Vagina (tissue), 2 donors: ENCODE measurements at regions not wholly inside any gene's neighbourhood (a gene's known extent, or its start where the extent isn't known, plus 50 kb on each side); places are given as distances from the start of the nearest gene placed in this dataset.

Source experiments
- DNase-seq, 2 donors: peaks; one replicate each; pipeline ENCODE4 v3.0.0-alpha.2; 2017; ENCODE audit errors: extremely low spot score in 2 of 2
- H3K27ac ChIP-seq: fragments of 200-600 bp; sonication (generic); one replicate; pipeline ENCODE4 v1.5.1; 2019
- H3K27me3 ChIP-seq: fragments of 200-600 bp; sonication (generic); one replicate; pipeline ENCODE4 v1.5.1; 2019
- H3K36me3 ChIP-seq, 2 donors: fragments of 200-600 bp; sonication (generic); one replicate each; pipeline ENCODE4 v1.5.1; 2017 to 2019
- H3K4me1 ChIP-seq: fragments of 200-600 bp; sonication (generic); one replicate; pipeline ENCODE4 v1.5.1; 2019
- H3K4me3 ChIP-seq, 2 donors: fragments of 200-600 bp; sonication (generic); 1 replicate in 1 of 2; 2 replicates in 1 of 2; pipeline ENCODE4 v1.5.1; 2016 to 2019
- H3K9me3 ChIP-seq: fragments of 200-600 bp; sonication (generic); one replicate; pipeline ENCODE4 v1.5.1; 2019
- POLR2A ChIP-seq, 2 donors: fragments of 450-650 bp; IDR thresholded peaks; one replicate each; pipeline ENCODE4 v1.6.1; 2017; ENCODE audit warnings: antibody characterized with exemption in 2 of 2, mild to moderate bottlenecking in 2 of 2, moderate library complexity in 2 of 2
- POLR2AphosphoS5 ChIP-seq, 2 donors: sonication (generic); formaldehyde crosslinking; IDR thresholded peaks; one replicate each; pipeline ENCODE4 v1.9.0; 2017; ENCODE audit warnings: antibody characterized with exemption in 2 of 2, mild to moderate bottlenecking in 2 of 2, low read depth in 1 of 2; ENCODE audit not compliant: insufficient read depth in 1 of 2
- intact Hi-C: fragments of 100-400 bp; cut with DNase I; formaldehyde crosslinking; loops from one replicate; pipeline ENCODE4 v1.15.1; 2023
- TF ChIP-seq, protein P1 (sequence below), 3 experiments: fragments of 450-650 bp in 2 of 3; fragments of 200-600 bp in 1 of 3; sonication (generic) in 1 of 3; IDR thresholded peaks; one replicate each; pipeline ENCODE4 v1.5.1; 2017 to 2019; ENCODE audit warnings: antibody characterized with exemption in 3 of 3, mild to moderate bottlenecking in 2 of 3, moderate library complexity in 2 of 3

DNA sequence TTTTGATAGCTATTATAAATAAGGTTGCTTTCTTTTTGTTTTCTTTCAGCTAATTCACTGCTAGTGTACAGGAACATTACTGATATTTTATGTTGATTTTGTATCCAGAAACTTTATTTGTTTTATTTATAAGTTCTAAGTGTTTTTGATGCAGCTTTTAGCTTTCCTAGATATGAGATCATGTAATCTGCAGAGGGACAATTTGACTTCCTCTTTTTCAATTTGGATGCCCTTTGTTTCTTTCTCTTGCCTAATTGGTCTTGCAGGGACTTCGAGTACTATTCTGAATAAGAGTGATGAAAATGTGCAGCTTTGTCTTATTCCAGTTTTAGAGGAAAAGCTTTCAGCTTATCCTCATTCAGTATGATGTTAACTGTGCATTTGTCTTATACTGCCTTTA is 643.4 kb upstream of the CDH2 start:
- TF ChIP-seq POLR2AphosphoS5 (IDR thresholded peaks at IDR 0.05; ENCODE audit: insufficient read depth in 1 of 2, low read depth in 1 of 2) (no peak), POLR2A (IDR thresholded peaks at IDR 0.05) (no peak)
- TF ChIP-seq, protein P1, sequence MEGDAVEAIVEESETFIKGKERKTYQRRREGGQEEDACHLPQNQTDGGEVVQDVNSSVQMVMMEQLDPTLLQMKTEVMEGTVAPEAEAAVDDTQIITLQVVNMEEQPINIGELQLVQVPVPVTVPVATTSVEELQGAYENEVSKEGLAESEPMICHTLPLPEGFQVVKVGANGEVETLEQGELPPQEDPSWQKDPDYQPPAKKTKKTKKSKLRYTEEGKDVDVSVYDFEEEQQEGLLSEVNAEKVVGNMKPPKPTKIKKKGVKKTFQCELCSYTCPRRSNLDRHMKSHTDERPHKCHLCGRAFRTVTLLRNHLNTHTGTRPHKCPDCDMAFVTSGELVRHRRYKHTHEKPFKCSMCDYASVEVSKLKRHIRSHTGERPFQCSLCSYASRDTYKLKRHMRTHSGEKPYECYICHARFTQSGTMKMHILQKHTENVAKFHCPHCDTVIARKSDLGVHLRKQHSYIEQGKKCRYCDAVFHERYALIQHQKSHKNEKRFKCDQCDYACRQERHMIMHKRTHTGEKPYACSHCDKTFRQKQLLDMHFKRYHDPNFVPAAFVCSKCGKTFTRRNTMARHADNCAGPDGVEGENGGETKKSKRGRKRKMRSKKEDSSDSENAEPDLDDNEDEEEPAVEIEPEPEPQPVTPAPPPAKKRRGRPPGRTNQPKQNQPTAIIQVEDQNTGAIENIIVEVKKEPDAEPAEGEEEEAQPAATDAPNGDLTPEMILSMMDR (IDR thresholded peaks at IDR 0.05) = no peak

DNA sequence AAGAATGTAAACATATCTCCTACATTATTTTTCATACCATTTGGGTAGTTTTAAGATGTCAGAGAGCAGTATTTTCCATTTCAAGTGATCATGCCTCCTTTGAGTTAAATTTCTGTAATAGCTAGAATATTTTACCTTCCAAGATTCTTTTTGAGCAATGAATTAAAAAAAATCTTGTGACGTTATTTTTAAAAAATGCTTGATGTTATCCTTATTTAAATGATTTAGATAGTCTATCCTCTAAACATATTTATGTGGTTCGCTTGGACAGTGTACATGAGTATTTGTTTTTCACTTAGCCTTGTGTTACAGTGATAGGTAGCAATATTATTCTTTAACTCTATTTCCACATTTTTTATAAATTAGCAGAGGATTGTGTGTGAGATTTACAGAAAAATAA is 639.2 kb upstream of the CDH2 start:
- Histone ChIP-seq H3K9me3 (no peaks in the 10 kb centered on the region), H3K4me3 (no peak overlapping the region), H3K27me3 (no peaks in the 10 kb centered on the region), H3K4me1 (no peaks in the 10 kb centered on the region), H3K27ac (no peak overlapping the region), H3K36me3 (no peaks in the 10 kb centered on the region)
- intact Hi-C loops = no loop called here
- TF ChIP-seq POLR2AphosphoS5 (IDR thresholded peaks at IDR 0.05; ENCODE audit: insufficient read depth in 1 of 2, low read depth in 1 of 2) = no peak
- no peak for DNase-seq

More for the DNA sequence above, 643.4 kb upstream of the CDH2 start:
- Histone ChIP-seq H3K27me3 (no peaks in the 10 kb centered on the region), H3K36me3 (no peaks in the 10 kb centered on the region), H3K4me1 (no peaks in the 10 kb centered on the region), H3K9me3 (no peaks in the 10 kb centered on the region), H3K4me3 (no peak overlapping the region), H3K27ac (no peak overlapping the region)
- DNase-seq = no peak
- intact Hi-C loops = no loop called here

DNA sequence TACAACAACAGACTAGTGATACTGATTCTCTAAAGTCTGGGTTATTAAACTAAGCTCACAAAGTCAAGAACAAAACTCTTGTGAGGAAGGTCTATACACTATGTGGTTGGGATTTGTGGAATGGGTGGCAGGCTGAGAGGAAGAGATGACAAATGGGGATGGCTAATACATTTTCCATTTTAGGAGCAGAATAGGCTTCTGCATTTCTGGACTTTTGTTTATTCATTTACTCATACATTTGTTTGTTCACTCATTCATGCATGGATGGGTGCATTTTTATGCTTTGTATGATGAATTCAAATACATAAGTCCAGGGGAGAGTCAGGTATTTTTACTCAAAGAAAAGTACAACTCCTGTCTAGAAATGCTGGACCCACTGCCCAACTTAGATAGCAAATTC is 637.4 kb upstream of the CDH2 start:
- intact Hi-C loops = no loop called here
- Histone ChIP-seq H3K4me1 (no peaks in the 10 kb centered on the region), H3K27ac (no peak overlapping the region), H3K4me3 (no peak overlapping the region), H3K27me3 (no peaks in the 10 kb centered on the region), H3K36me3 (no peaks in the 10 kb centered on the region), H3K9me3 (no peaks in the 10 kb centered on the region)
- no peak for TF ChIP-seq POLR2A (IDR thresholded peaks at IDR 0.05)
- no peak for TF ChIP-seq POLR2AphosphoS5 (IDR thresholded peaks at IDR 0.05; ENCODE audit: insufficient read depth in 1 of 2, low read depth in 1 of 2)
- TF ChIP-seq, protein P1 (IDR thresholded peaks at IDR 0.05) = no peak
- DNase-seq = no peak

DNA sequence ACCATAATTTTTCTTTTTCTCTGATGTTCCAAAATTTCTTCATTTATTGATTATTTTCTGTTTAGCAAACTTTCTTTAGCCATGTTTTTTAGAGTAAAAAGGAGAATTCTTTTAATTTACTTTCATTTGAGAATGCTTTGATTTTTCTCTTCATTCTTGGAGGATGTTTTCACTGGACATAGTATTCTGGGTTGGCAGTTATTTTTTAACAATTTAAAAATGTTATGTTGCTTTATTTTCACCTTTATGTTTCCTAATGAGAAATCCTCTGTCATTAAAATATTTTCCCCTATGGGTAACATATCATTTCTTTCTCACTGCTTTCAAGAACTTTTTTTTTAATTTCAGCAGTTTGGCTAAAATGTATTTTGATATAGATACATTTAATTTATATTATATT is 631.4 kb upstream of the CDH2 start:
- no peak for DNase-seq
- Histone ChIP-seq H3K9me3 (no peaks in the 10 kb centered on the region), H3K27me3 (no peaks in the 10 kb centered on the region), H3K4me3 (no peak overlapping the region), H3K4me1 (no peaks in the 10 kb centered on the region), H3K36me3 (no peaks in the 10 kb centered on the region), H3K27ac (no peak overlapping the region)
- intact Hi-C loops = no loop called here
- no peak for TF ChIP-seq POLR2AphosphoS5 (IDR thresholded peaks at IDR 0.05; ENCODE audit: insufficient read depth in 1 of 2, low read depth in 1 of 2)
- TF ChIP-seq POLR2A (IDR thresholded peaks at IDR 0.05) = no peak
- TF ChIP-seq, protein P1 (IDR thresholded peaks at IDR 0.05) = no peak

DNA sequence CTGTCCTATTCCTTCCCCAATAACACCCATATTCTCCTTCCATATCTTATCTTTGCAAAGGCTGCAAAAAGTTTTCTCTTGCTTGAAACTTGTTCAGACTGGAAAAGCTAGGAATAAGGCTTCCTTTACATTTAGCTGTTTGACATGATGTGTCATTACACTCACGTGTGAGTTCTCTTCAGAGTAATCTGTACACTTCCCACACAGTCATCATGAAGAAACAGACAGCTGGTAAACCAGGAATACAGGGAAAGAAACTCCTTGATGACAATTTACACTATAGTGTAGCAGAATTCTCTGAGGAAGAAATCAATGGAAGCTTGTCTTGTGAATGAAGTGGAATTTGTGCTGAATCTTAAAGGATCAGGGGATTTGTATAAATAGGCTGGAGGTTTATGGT is 628.6 kb upstream of the CDH2 start:
- Histone ChIP-seq H3K27ac (no peak overlapping the region), H3K4me3 (no peak overlapping the region), H3K36me3 (no peaks in the 10 kb centered on the region), H3K9me3 (no peaks in the 10 kb centered on the region), H3K27me3 (no peaks in the 10 kb centered on the region), H3K4me1 (no peaks in the 10 kb centered on the region)
- no peak for DNase-seq
- intact Hi-C loops = no loop called here
- TF ChIP-seq, protein P1 (IDR thresholded peaks at IDR 0.05) = no peak
- TF ChIP-seq POLR2A (IDR thresholded peaks at IDR 0.05) = no peak
- no peak for TF ChIP-seq POLR2AphosphoS5 (IDR thresholded peaks at IDR 0.05; ENCODE audit: insufficient read depth in 1 of 2, low read depth in 1 of 2)
